H1 (cell line): ENCODE measurements at regions not wholly inside any gene's neighbourhood (a gene's known extent, or its start where the extent isn't known, plus 50 kb on each side); places are given as distances from the start of the nearest gene placed in this dataset.

Experiments
- CTCF ChIA-PET: fragments of 300-600 bp; sonication (Branson Sonifier 250); formaldehyde crosslinking; loops from one replicate; lab custom pipeline; 2021; ENCODE audit not compliant: partially characterized antibody; lab: Charles Lee
- POLR2A ChIA-PET: fragments of 300-600 bp; sonication (Branson Sonifier 250); formaldehyde crosslinking; loops from one replicate; lab custom pipeline; 2021; ENCODE audit warnings: inconsistent platforms; ENCODE audit not compliant: partially characterized antibody; lab: Charles Lee
- DNase-seq, 2 experiments: peaks; one replicate each; pipeline versions ENCODE4 v3.0.0 to v3.0.0-alpha.2; 2010 to 2022; ENCODE audit warnings: low spot score in 2 of 2, low read depth in 1 of 2, mixed read lengths in 1 of 2
- FAIRE-seq: peaks from 2 replicates; lab custom pipeline; 2011; peaks lifted over from hg19 to GRCh38; lab: Jason Lieb, UNC
- H2AFZ ChIP-seq: 2 replicates; pipeline ENCODE4 v1.8.1; 2012; ENCODE audit warnings: low read length, inconsistent platforms
- H2AK5ac ChIP-seq: 2 replicates; pipeline ENCODE4 v1.6.1; 2013; ENCODE audit warnings: low read depth, low read length
- H2BK120ac ChIP-seq: replicated peaks from 2 replicates; pipeline ENCODE3; 2013; ENCODE audit warnings: low read depth, low read length, inconsistent platforms
- H2BK12ac ChIP-seq: 2 replicates; pipeline ENCODE4 v1.6.1; 2013; ENCODE audit warnings: low read depth, low read length
- H2BK15ac ChIP-seq: 2 replicates; pipeline ENCODE4 v1.6.1; 2013; ENCODE audit warnings: low read length
- H2BK20ac ChIP-seq: 2 replicates; pipeline ENCODE4 v1.6.1; 2013; ENCODE audit warnings: low read length
- H2BK5ac ChIP-seq: 2 replicates; pipeline ENCODE4 v1.6.1; 2013; ENCODE audit warnings: low read depth, low read length
- H3K14ac ChIP-seq: 2 replicates; pipeline ENCODE4 v1.6.1; 2013; ENCODE audit warnings: inconsistent platforms; ENCODE audit not compliant: insufficient read length
- H3K18ac ChIP-seq: 2 replicates; pipeline ENCODE4 v1.6.1; 2013; ENCODE audit warnings: low read length; ENCODE audit errors: extremely low read depth
- H3K23ac ChIP-seq: 2 replicates; pipeline ENCODE4 v1.6.1; 2013; ENCODE audit warnings: inconsistent platforms; ENCODE audit not compliant: insufficient read length
- H3K23me2 ChIP-seq: 2 replicates; pipeline ENCODE4 v1.6.1; 2013; ENCODE audit warnings: low read depth, low read length
- H3K27ac ChIP-seq: 2 replicates; pipeline ENCODE4 v1.6.1; 2011; ENCODE audit warnings: low read depth, low read length, inconsistent platforms
- H3K27me3 ChIP-seq, 4 experiments: replicated peaks in 1 of 4; 1 replicate in 1 of 4; 2 replicates in 3 of 4; pipeline versions ENCODE4 v1.6.1 to v1.8.1; 2011 to 2013; ENCODE audit warnings: low read length in 3 of 4, mild to moderate bottlenecking in 3 of 4, inconsistent platforms in 2 of 4, mixed read lengths in 2 of 4, moderate library complexity in 1 of 4; ENCODE audit not compliant: control insufficient read depth in 3 of 4, insufficient read depth in 3 of 4; ENCODE audit errors: extremely low read depth in 1 of 4
- H3K36me3 ChIP-seq, 4 experiments: 2 replicates each; pipeline versions ENCODE4 v1.6.1 to v1.8.1; 2011 to 2013; ENCODE audit warnings: mild to moderate bottlenecking in 4 of 4, low read length in 3 of 4, moderate library complexity in 2 of 4, control low read depth in 1 of 4, inconsistent platforms in 1 of 4; ENCODE audit not compliant: insufficient read depth in 4 of 4, control insufficient read depth in 2 of 4
- H3K4ac ChIP-seq: replicated peaks from 2 replicates; pipeline ENCODE3; 2013; ENCODE audit warnings: low read length, low read depth, mixed read lengths, inconsistent platforms; ENCODE audit not compliant: insufficient read length
- H3K4me1 ChIP-seq, 4 experiments: replicated peaks in 1 of 4; 1 replicate in 1 of 4; 2 replicates in 3 of 4; pipeline versions ENCODE4 v1.6.1 to v1.8.1; 2011 to 2013; ENCODE audit warnings: low read length in 3 of 4, inconsistent platforms in 2 of 4, mixed read lengths in 1 of 4; ENCODE audit not compliant: insufficient read depth in 4 of 4, control insufficient read depth in 3 of 4
- H3K4me2 ChIP-seq, 2 experiments: 2 replicates each; pipeline versions ENCODE4 v1.6.1 to v1.8.1; 2011 to 2013; ENCODE audit warnings: low read depth in 2 of 2, low read length in 2 of 2, control low read depth in 1 of 2, inconsistent platforms in 1 of 2, mild to moderate bottlenecking in 1 of 2; ENCODE audit not compliant: insufficient read depth in 1 of 2
- H3K4me3 ChIP-seq, 4 experiments: fragments of 200-600, 300-600 bp in 1 of 4; sonication (generic), shearing (Covaris generic), sonication (Bioruptor Twin) in 1 of 4; 2 replicates each; pipeline versions ENCODE4 v1.5.1 to v1.8.1; 2011 to 2016; ENCODE audit warnings: low read length in 4 of 4, low read depth in 3 of 4, control low read depth in 2 of 4, inconsistent platforms in 2 of 4, mild to moderate bottlenecking in 2 of 4, mixed read lengths in 1 of 4, moderate library complexity in 1 of 4; ENCODE audit not compliant: insufficient read depth in 2 of 4; ENCODE audit errors: extremely low read depth in 1 of 4
- H3K56ac ChIP-seq: replicated peaks from 2 replicates; pipeline ENCODE3; 2013; ENCODE audit warnings: low read depth, mild to moderate bottlenecking, mixed read lengths, low read length, inconsistent platforms; ENCODE audit not compliant: insufficient read length
- H3K79me1 ChIP-seq: 2 replicates; pipeline ENCODE4 v1.6.1; 2013; ENCODE audit warnings: low read depth, low read length, control low read depth
- H3K79me2 ChIP-seq, 2 experiments: 2 replicates each; pipeline versions ENCODE4 v1.6.1 to v1.8.1; 2012 to 2013; ENCODE audit warnings: low read length in 2 of 2, mild to moderate bottlenecking in 2 of 2, inconsistent platforms in 1 of 2; ENCODE audit not compliant: insufficient read depth in 2 of 2, control insufficient read depth in 1 of 2
- H3K9ac ChIP-seq, 4 experiments: replicated peaks in 1 of 4; 1 replicate in 1 of 4; 2 replicates in 3 of 4; pipeline versions ENCODE4 v1.6.1 to v1.8.1; 2011 to 2013; ENCODE audit warnings: low read depth in 3 of 4, low read length in 3 of 4, control low read depth in 2 of 4, mild to moderate bottlenecking in 2 of 4, moderate library complexity in 2 of 4, inconsistent platforms in 1 of 4; ENCODE audit errors: extremely low read depth in 1 of 4
- H3K9me3 ChIP-seq, 2 experiments: 2 replicates each; pipeline versions ENCODE4 v1.6.1 to v1.8.1; 2012 to 2013; ENCODE audit warnings: mild to moderate bottlenecking in 2 of 2, moderate library complexity in 2 of 2, control low read depth in 1 of 2, inconsistent platforms in 1 of 2, low read depth in 1 of 2, low read length in 1 of 2, mixed read lengths in 1 of 2; ENCODE audit not compliant: insufficient read depth in 2 of 2
- H4K20me1 ChIP-seq, 2 experiments: replicated peaks in 1 of 2; 2 replicates each; pipeline versions ENCODE3 to v1.8.1; 2011 to 2013; ENCODE audit warnings: inconsistent platforms in 2 of 2, low read length in 2 of 2, mild to moderate bottlenecking in 1 of 2; ENCODE audit not compliant: insufficient read depth in 2 of 2, control insufficient read depth in 1 of 2
- H4K5ac ChIP-seq: 2 replicates; pipeline ENCODE4 v1.6.1; 2013; ENCODE audit warnings: low read length, low read depth, mixed read lengths, inconsistent platforms; ENCODE audit not compliant: insufficient read length
- H4K8ac ChIP-seq: 2 replicates; pipeline ENCODE4 v1.8.0; 2013; ENCODE audit warnings: mild to moderate bottlenecking, moderate library complexity, low read length, inconsistent platforms; ENCODE audit not compliant: insufficient read depth; ENCODE audit errors: extremely low read depth
- H4K91ac ChIP-seq: replicated peaks from 2 replicates; pipeline ENCODE3; 2013; ENCODE audit warnings: low read length, mixed read lengths, inconsistent platforms; ENCODE audit not compliant: insufficient read length
- CREB1 ChIP-seq: IDR thresholded peaks from 2 replicates; pipeline ENCODE4 v1.6.1; 2012; ENCODE audit warnings: inconsistent platforms
- EP300 ChIP-seq, 2 experiments: IDR thresholded peaks; 1 replicate in 1 of 2; 2 replicates in 1 of 2; pipeline ENCODE4 v1.6.1; 2011 to 2012; ENCODE audit warnings: low read depth in 2 of 2, low read length in 2 of 2, mild to moderate bottlenecking in 2 of 2, borderline replicate concordance in 1 of 2, inconsistent platforms in 1 of 2, moderate library complexity in 1 of 2
- SIRT6 ChIP-seq: IDR thresholded peaks from one replicate; pipeline ENCODE4 v1.7.1; 2012; ENCODE audit warnings: low read length, inconsistent platforms
- YY1 ChIP-seq: IDR thresholded peaks from 2 replicates; pipeline ENCODE4 v1.6.1; 2011; ENCODE audit warnings: low read depth, mild to moderate bottlenecking, low read length
- WGBS, 2 experiments: shearing (Covaris generic) in 1 of 2; methylation state at CpG; one replicate each; pipeline versions ENCODE4 v1.1.6 to v1.1.7; 2013 to 2015; ENCODE audit warnings: low lambda C conversion rate in 2 of 2, mixed read lengths in 2 of 2, inconsistent platforms in 1 of 2, low coverage in 1 of 2, missing lambda C conversion rate in 1 of 2; ENCODE audit not compliant: insufficient replicate concordance in 2 of 2, insufficient coverage in 1 of 2, insufficient read length in 1 of 2; ENCODE audit errors: extremely low coverage in 1 of 2, missing lambda C conversion rate in 1 of 2; 5-methylcytosine and 5-hydroxymethylcytosine counted together

DNA sequence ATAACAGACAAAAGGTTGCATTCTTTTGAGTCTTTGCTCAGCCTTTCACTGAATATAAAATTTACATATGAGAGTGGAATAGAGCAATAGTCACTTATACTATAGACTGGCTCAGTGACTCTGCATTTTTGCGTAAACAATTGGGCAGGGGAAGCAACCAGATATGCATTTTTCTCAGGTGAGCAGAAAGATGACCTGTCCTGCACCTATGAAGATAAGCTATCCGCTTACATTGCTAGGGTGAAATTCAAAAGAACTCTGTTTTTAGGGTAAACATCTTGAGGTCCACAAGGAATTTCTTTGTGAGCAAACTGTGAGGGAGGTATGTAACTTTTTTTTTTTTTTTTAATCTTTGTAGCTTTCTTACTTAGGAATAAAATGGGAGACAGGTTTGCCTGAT lies 602.4 kb upstream of the PRKX start:
- H3K79me1 ChIP-seq = no peaks in the 10 kb centered on the region
- 72% methylated on average over 2 of the region's 2 CpGs; no CpG with 5 or more reads in 1 of the 2 experiments for WGBS, 2 experiments
- no peak for FAIRE-seq

More for the DNA sequence above, 602.4 kb upstream of the PRKX start:
- Histone ChIP-seq H3K4me3 (no peak overlapping the region), H2BK12ac (no peak overlapping the region), H3K4me2 (no peak overlapping the region), H3K4me1 (0 out of 7 replicates have a peak, but pooled peaks cover 0 to 5% (median 0%) of the 10 kb centered on the region in 4 experiments), H4K8ac (no peak overlapping the region), H3K56ac (no peak overlapping the region), H4K20me1 (no peaks in the 10 kb centered on the region), H3K27ac (no peak overlapping the region), H4K5ac (no peak overlapping the region), H2BK120ac (no peak overlapping the region), H3K9ac (no peak overlapping the region), H3K18ac (no peak overlapping the region), H2BK20ac (no peak overlapping the region), H2BK5ac (0 out of 2 replicates have a peak overlapping the region, but pooled peaks have one; percentile 24), H3K27me3 (no peaks in the 10 kb centered on the region), H4K91ac (no peak overlapping the region), H2BK15ac (no peak overlapping the region), H3K36me3 (no peaks in the 10 kb centered on the region), H3K4ac (no peak overlapping the region), H3K23me2 (no peaks in the 10 kb centered on the region), H3K14ac (no peak overlapping the region), H2AFZ (no peak overlapping the region), H3K23ac (no peak overlapping the region), H3K9me3 (no peaks in the 10 kb centered on the region), H2AK5ac (no peak overlapping the region), H3K79me2 (no peaks in the 10 kb centered on the region)
- no peak for DNase-seq
- ChIA-PET CTCF (no interaction called here), POLR2A (no interaction called here)
- TF ChIP-seq YY1 (no peak), EP300 (IDR thresholded peaks at IDR 0.05; ENCODE audit: borderline replicate concordance in 1 of 2, low read depth in 2 of 2, low read length in 2 of 2) (no peak), CREB1 (no peak), SIRT6 (no peak)
